Femur (tissue), 1 donor: ENCODE measurements at regions not wholly inside any gene's neighbourhood (a gene's known extent, or its start where the extent isn't known, plus 50 kb on each side); places are given as distances from the start of the nearest gene placed in this dataset.
"Not testable (repeated sequence)": the region's sequence is repeated elsewhere in the genome, so short reads cannot be mapped to it uniquely, and the experiment has no call there.

Experiments
- DNase-seq: peaks from one replicate; pipeline ENCODE4 v3.0.0-alpha.2; 2017

DNA sequence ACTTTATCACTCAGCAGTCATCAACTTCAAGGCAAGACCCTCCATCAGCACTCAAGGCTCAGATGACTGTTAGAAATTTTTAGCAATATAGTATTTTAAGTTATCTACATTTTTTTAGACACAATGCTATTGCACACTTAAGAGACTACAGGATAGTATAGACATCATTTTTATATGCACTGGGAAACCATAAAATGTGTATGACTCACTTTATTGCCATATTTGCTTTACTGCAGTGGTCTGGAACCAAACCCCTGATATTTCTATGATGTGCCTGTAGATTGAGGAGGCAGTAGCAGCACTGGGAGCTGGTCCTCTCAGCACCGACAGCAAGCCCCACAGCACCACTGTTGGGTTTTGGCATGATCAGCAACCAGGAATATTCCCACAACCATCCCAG is 264.8 kb upstream of the HNRNPA3 start:
- DNase-seq: no peak

DNA sequence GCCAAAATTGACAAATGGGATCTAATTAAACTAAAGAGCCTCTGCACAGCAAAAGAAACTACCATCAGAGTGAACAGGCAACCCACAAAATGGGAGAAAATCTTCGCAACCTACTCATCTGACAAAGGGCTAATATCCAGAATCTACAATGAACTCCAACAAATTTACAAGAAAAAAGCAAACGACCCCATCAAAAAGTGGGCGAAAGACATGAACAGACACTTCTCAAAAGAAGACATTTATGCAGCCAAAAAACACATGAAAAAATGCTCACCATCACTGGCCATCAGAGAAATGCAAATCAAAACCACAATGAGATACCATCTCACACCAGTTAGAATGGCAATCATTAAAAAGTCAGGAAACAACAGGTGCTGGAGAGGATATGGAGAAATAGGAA is 261.4 kb upstream of the HNRNPA3 start:
- DNase-seq: not testable (repeated sequence)

DNA sequence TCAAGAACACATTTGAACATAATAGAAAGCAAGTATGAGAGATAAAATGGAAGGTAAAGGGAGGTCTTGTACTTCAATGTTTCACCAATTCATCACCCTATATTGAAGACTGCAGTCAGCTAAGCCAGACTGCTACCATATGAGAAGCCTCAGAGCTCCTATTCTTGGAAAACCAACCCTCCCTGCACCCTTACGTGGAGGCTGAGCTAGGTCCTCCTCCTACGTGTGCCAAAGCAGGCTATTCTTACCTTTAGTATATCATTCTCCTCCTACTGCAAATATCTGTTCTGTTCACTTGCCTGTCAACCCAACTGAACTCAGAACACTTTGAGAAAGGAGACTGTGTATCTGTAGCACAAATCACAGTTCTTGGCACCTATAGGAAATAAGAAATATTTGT is 255.8 kb upstream of the HNRNPA3 start:
- no peak for DNase-seq

DNA sequence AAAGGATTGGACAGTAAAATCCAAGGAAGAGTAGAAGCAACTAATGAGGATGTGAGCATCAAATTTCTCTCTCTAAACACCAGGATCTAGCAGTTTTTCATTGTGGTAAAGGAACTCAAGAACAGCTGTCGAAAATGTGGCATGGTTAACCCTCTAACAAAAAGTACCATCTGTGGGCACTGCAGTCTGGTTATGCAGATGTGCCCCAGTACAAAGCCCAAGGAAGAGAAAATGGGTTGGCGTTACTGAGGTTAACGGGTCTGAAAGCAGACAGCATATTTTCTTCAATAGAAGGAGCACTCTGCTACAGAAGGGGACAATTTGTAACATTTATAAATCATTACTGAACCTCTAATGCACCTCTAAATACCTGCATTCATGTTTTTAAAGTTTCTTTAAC is 253.0 kb upstream of the HNRNPA3 start:
- no peak for DNase-seq

DNA sequence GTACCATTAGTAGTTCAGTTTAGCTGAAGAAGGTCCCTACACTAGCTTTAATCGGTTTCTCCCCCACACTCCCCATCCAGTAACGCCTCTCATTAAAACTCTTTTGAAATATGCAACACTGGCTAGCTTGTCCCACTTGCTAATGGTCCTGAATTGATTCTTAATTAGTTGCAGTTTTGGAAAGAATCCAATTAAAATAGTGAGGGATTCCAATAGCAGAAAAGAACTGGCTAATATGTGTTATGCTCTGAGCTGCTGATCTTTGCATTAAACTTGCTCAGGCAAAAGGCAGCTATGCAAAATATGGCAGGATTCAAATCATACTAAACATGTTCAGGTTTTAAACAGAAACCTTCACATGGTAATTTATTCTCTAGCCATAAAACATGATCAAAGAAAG is 252.5 kb upstream of the HNRNPA3 start:
- no peak for DNase-seq

DNA sequence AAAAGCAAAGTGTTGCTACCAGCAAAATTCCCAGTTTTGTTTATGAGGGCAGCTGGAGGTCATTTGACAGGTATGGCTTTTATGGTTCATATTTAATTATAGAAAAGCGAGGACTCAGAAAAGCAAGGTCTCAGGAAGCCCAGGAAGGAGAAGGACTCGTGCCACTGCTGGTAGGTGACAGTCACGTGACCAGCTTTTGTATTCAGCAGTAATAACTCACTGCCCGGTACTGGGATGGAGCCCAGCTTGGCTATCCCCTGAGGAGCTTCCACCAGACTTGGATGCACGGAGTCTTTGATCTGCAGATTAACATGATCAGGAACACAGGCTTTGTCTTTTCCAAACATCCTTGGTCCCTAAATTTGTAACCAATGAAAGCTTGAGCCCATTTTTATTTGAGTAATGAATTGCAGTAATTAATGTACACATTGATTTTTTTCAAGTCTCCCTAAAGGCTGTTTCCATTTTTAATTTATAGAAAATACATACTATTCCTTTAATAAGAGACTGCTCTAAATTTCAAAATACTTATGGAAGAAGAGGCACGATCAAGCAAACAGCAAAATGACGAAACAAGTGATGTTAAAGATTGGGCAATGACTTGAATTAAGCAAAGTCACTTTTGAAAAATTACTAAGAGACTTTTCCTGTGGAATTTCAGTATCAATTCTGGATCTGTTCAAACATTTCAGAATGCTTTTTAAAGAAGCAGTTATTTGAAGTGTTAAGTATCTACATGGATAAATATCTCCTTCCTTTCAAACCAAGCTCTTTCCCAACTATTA is 251.7 kb upstream of the HNRNPA3 start:
- no peak for DNase-seq

DNA sequence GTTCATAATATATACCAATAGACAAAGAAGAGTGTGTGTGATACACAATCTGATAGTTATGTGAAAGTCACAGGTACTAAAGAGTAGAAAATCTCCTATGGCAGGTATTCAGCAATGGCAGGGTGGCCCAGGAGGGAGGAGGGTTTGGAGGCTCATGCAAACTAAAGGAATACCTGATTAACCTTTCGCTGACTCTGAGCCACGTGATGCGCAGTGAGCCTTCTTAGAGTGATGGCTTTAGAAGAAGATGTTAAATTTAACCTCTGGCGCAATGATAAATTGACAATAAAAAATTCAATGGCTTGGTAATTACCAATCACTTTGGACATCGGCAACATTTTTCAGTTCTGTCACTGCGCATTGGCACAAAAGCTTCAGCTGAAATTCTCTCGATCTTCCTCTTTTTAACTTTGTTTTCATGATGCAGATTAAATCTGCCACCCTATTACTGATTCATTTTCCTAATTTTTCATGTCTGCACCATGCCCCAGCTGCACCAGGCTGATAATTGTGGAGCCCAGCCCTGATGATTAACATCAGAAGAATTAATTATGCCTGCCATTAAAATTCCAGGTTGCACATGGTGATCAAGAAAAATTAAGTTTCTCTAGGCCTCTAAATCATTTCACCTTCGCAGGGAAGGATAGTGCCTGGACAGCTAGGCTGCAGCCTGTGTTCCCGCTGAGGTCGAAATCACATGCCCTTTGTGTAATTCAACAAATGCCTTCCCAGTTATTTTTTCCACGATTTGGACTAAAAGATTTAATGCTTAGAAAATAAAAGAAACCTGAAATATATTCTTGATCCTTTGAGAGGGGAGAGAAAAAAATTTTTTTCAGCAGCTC is 250.6 kb upstream of the HNRNPA3 start:
- no peak for DNase-seq

DNA sequence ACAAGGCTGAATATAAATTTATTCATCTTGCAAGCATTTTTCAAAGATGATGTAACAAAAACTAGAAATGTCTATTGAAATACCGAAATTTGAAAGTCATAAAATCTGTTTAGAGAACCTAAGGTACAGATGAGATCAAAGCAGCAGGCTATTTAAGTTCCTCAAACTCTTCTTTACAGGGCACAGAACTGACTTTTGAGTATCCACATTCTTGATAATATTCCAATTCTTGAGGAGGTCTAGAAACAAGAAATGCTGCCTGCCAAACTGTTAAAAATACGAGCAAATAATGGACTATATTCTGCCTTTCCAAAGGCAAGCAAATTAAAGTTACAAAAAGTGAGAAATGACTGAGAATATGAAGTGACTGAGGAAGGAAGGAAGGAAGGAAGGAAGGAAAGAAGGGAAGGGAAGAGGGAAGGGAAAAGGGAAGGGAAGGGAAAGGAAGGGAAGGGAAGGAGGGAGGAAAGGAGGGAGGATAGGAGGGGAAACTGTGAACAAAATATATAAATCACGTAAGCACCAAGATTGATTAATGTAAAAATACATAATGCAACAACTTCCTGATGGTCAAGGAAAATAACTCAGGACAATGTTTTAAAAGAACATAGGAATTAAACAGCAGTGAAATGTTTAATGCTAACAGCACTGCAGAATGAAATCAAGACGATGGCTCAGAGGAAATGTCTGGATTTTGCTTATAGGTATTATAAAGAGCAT is 248.9 kb upstream of the HNRNPA3 start:
- no peak for DNase-seq

DNA sequence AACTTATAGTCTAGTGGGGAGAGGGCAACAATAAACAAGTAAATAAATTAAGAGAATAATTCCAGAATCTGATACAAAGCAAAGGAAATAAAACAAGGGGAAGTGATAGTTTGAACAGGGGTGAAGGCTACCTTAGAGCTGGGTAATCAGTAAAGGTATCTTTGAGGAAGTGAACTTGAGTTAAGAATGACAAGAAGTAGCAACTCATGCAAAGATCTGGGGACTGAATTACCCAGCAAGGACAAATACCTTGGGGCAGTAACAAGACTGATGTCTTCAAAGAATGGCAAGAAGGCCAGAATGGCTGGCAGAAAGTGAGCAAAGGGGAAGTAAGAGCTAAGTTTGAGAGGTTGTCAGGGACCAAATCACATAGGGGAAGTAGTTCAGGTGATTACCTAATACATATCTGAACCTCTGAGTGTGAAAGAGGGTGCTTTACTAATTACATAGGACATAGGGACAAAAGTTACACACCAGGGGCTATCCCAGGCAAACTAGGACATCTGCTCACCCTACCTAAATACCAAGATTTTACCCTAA is 244.6 kb upstream of the HNRNPA3 start:
- DNase-seq: no peak

DNA sequence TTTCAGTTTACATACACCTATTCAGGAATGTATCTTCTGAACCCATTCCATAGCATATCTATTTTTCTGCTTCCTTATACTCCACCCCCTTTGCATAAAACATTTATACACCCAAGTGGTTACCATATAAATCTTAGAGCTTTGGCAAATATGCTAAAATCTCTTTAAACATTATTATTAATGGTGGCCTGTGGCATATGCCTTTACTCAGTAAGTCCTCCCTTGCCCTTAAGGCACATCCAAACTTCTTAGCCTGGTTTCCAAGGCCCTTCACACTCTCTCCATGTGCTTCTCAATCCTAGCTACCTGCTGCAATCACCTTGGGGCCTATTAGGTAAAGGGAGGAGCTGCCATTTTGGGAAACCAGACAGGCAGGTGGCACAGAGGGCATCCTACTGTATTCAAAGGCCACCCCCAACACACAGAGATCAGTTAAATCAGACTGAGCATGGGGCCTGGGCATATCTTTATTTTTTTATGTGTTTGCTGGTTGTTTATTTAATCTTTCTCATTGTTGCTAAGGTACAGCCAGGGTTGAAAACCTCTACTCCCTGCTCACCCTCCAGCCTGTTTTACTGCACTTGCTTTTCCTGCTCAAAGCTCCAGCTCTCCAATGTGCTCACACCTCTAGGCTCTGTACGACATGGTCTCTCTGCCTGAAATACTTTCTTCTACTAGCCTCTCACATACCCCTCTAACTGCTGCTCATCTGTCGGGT is 242.8 kb upstream of the HNRNPA3 start:
- no peak for DNase-seq

DNA sequence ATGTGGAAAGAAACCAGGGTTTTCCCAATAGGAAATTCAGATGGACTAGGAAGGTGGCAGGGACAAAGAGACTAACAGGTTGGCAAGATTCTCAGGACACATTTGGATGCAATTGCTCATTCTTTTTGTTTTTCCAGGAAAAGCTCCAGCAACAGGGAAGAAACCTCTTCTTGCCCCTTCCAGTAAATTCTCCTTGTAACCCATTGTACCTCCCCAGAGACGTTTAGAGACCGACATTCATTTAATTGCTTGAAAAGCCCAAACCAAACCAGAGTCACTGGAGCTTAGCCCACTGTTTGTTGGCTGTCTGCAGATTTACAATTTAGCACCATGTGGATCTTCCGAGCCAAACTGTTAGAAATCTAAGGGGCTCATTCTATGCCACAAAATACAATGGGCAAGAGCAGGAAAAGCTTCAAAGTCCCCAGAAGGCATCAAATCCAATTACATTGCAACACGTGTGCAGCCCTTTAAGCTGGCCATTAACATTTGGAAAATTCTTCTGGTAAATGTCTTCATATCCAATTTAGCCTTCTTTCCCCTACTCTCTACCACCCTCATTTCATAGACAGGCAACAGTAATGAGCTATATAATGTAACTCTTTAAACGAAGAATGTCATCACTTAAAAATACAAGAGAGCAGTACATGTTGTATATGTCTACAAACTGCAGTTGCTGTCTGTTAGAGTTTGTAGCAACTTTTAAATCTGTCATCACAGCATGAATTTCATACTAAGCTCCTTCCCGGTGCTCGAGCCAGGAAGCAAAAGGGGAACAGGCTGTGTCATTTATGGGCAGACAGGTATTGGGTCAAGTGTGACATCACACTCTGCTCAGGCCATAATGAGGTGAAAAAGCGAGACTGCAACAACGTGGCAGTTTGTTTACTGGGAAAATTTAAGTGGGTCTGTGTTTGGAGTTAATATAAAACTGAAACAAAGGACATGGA is 235.6 kb upstream of the HNRNPA3 start:
- peak; percentile 32 for DNase-seq

DNA sequence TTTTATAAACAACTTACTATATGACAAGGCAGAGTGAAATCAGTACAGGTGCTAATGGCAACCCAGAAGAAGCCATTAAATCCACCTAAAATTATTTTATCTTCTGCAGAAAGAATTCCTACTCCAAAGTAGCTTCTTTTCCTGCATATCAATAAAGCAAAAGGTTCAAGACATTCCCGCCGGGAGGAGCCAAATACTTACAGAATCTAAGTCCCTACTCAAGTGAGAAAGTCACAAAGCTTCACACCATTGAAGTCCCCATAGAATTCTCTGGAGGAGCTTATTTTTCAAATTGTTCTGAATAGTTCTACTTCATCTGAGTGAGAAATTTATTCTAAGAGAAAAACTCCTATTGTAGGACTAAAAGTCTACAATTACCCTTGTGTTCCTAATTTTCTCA is 233.7 kb upstream of the HNRNPA3 start:
- no peak for DNase-seq

DNA sequence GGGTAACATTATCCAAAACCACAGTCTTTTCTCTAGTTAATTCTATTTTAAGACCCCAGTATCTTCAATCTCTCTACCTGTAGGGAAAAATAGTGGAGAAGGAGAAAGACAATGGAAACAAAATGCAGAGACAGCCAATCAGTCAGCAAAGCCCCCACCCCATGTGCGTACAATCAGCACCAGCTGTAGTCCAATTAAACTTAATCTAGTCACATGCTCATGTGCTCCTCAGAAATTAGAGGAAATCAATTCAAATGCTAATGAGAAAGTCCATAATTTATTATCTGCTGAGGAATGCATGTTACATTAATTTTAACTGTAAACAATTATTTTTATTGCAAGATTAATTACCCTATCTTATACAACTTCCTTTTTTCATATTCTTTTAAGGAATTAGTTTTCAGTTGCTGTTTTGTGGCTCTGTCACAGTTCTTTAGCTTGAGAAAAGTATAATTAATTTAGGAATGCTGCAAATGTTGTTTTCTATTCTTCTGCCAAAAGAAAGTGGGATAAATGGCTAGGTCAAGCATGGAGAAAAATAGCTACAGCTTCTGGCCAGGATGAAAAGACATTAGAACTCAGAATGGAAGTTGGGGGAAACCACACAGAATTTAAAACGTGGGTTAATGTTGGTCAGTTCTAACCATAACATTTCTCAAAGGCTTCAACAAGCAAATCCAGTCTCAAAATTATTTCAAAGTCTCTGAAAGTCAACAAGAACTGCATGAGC is 232.4 kb upstream of the HNRNPA3 start:
- DNase-seq: no peak

DNA sequence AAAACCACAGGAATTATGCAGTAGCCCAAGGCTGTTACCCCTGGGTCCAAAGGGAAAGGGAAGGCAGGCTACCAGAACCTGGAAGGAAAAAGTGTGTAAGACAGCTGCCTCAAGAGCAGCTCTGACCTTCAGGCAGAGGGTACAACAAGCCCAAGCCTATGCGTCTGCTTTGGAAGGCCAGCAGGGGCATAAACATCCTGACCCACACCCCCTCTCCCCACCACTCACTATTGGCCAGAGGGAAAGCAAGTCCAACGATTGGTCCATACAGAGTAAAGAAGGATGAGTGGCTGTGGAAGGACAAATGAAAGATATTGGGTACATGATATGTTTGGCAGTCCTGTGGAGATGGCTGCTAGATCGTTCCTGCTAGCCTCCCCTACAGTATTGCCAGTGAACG is 227.6 kb upstream of the HNRNPA3 start:
- DNase-seq: no peak

DNA sequence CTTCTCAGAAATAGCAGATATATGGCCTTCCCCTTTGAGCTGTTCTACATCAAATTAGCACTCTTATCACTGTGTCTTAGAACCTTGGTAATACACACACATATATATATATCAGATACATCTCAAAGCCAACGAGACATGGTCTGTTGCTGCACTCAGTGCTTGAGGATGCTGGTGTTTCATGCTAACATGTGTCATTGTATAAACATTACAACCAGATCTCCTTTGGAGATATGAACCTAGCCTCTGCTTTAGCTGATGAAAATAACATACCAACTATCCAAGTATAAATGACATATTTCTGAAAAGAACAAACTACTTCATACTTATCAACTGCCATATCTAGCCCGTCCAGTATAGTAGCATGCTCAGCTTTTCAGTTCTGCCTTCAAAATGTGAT is 226.7 kb upstream of the HNRNPA3 start:
- no peak for DNase-seq

DNA sequence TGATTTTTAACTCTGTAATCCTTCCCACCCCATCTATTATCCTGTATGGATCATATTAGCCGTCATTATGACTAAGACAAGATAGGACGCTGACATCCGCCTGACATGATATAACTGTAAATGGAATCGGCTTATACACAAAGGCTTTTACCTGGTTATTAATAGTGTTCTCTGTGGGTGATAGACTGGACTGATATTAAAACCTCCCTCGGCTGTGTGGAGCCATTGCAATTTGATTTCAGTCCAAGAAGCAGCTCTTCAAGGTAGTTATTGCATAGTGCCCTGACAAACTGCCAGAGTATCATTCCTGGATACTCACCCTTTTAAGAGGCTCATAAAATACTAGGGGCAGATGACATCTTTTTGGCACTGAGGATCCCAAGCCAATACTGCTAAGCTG is 226.1 kb upstream of the HNRNPA3 start:
- no peak for DNase-seq

DNA sequence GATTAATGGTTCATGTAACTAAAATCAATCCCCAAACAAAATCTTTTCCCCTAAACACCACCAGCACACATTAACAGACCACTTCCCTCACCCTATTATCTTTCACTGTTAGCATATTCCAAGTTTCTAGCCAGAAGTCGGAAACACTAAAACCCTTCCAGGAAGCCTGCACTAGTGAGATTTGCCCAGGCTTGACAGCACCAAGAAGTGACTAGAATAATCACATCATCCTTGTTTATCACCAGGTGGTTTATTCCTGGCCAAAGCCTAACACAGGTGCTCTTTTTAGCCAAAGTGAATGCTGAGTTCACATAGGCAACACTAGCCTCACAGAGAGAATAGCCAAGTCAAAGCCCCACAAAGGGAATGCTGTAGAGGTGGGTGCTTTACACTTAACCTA is 221.2 kb upstream of the HNRNPA3 start:
- no peak for DNase-seq

DNA sequence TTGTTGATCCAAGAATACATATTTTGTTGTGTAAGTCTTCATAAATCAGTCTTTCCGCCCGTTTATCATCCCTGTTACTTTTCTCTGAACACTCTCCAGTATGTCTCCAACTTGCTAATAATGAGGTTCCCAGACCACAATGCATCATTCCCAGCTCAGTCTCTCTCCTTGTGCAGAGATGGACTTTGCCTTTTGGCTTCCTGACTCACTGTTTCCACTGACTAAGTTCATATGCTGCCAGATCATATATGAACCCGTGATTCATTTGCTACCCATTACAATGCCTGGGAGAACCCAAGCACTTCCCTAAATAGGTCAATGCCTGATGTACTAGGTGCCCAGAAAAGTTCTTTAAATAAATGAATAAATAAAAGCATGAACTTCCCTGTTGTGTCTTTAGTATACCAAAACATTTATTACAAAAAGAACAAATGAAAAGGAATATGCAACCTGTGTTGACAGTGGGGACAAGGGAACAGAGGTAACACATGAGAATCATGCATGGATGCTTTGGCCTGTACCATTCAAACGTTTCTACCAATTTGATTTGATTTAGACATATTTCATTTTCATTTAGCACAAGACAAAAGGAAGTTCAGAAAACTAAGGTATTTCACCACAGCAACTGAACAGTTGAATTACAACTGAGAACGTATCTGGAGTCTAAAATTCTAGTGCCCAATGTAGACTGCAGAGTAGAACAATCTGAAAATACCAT is 215.4 kb upstream of the HNRNPA3 start:
- DNase-seq: peak; percentile 45

DNA sequence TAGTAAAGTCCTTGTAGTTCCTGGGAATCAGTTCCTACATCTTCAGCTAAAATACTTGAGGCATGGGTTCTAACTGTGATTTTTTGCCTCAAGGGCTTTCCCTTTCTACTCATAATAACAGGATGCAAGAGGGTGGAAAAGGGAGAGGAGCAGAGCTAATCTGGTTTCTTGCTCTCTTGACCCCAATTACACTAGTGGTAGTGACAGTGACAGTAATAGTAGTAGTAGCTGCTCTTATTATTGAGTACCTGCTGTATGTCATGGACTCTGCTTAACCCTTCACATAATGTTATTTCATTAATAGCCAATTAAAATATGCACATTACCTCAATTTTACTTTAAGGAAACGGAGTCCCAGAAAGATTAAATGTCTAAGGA is 214.8 kb upstream of the HNRNPA3 start:
- DNase-seq: no peak

DNA sequence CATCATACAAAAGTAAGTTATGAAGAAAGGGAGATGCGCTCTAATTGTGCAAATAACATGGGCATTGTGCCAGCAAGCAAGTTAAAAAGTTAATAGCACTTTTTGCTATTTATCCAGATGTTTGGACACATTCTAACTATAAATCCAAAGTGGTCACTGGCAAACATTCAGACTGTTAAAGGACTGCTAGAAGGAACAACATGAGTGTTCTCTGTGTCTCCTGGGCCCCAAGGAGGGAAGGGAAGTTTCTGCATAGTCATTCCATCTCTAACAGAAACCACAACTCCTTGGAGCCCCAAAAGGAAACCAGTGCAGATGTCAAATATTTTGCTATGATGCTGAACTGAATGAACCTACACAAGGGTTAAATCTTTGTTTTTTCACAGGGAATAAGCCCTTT is 213.3 kb upstream of the HNRNPA3 start:
- peak; percentile 63 for DNase-seq
